Breast epithelium (tissue), 3 donors: ENCODE measurements at regions not wholly inside any gene's neighbourhood (a gene's known extent, or its start where the extent isn't known, plus 50 kb on each side); places are given as distances from the start of the nearest gene placed in this dataset.

ENCODE experiments used
- POLR2A ChIP-seq: fragments of 450-650 bp; IDR thresholded peaks from one replicate; pipeline ENCODE4 v1.6.1; 2016; ENCODE audit warnings: antibody characterized with exemption, mild to moderate bottlenecking, moderate library complexity
- POLR2AphosphoS5 ChIP-seq, 3 donors: sonication (generic); formaldehyde crosslinking; IDR thresholded peaks; one replicate each; pipeline ENCODE4 v1.6.1; 2017; ENCODE audit warnings: antibody characterized with exemption in 3 of 3
- TF ChIP-seq, protein P1 (sequence below), 3 donors: fragments of 450-650 bp; IDR thresholded peaks; one replicate each; pipeline ENCODE4 v1.5.1; 2016 to 2017; ENCODE audit warnings: antibody characterized with exemption in 3 of 3, mild to moderate bottlenecking in 3 of 3, moderate library complexity in 3 of 3

DNA sequence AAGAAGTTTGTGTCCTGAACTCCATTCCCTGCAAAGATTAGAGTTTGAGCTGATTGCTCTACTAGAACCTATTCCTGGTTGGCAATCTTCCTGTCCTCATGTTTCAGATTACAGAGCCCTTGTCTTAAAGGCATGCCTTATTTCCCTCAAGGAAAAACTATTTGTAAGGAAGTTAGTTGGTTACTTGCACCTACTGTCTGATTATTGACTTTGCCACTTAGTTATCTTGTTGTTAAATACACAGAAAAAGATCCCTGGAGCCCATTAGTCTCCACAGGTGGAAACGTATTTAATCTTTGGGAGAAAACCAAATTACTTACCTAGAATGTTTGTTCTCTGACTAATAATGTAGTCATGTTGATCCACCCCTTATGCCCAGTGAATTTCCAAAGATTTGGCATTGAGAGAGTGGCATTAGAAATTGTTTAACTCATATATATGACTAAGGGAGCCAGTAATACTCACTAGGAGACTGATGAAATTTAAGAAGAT lies 132.3 kb upstream of the ELL2 start:
- TF ChIP-seq, protein P1, sequence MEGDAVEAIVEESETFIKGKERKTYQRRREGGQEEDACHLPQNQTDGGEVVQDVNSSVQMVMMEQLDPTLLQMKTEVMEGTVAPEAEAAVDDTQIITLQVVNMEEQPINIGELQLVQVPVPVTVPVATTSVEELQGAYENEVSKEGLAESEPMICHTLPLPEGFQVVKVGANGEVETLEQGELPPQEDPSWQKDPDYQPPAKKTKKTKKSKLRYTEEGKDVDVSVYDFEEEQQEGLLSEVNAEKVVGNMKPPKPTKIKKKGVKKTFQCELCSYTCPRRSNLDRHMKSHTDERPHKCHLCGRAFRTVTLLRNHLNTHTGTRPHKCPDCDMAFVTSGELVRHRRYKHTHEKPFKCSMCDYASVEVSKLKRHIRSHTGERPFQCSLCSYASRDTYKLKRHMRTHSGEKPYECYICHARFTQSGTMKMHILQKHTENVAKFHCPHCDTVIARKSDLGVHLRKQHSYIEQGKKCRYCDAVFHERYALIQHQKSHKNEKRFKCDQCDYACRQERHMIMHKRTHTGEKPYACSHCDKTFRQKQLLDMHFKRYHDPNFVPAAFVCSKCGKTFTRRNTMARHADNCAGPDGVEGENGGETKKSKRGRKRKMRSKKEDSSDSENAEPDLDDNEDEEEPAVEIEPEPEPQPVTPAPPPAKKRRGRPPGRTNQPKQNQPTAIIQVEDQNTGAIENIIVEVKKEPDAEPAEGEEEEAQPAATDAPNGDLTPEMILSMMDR (IDR thresholded peaks at IDR 0.05): no peak
- no peak for TF ChIP-seq POLR2AphosphoS5 (IDR thresholded peaks at IDR 0.05)
- no peak for TF ChIP-seq POLR2A
